GM23338 (cell line): ENCODE measurements at regions not wholly inside any gene's neighbourhood (a gene's known extent, or its start where the extent isn't known, plus 50 kb on each side); places are given as distances from the start of the nearest gene placed in this dataset.

Experiments used
- CREB1 ChIP-seq: fragments of 250-450 bp; sonication (Bioruptor Pico); IDR thresholded peaks from 2 replicates; pipeline ENCODE4 v1.5.0; 2020; ENCODE audit warnings: low read depth, mild to moderate bottlenecking, moderate library complexity
- ETS1 ChIP-seq: IDR thresholded peaks from 2 replicates; pipeline ENCODE4 v1.6.1; 2016; ENCODE audit warnings: antibody characterized with exemption
- EZH2 ChIP-seq: fragments of 200-600 bp; sonication (generic); IDR thresholded peaks from one replicate; pipeline ENCODE4 v1.8.0; 2017; ENCODE audit warnings: antibody characterized with exemption, mild to moderate bottlenecking, low read depth; ENCODE audit not compliant: unreplicated experiment
- EZH2phosphoT487 ChIP-seq: fragments of 200-600 bp; sonication (generic); IDR thresholded peaks from one replicate; pipeline ENCODE4 v1.8.1; 2018; ENCODE audit warnings: antibody characterized with exemption; ENCODE audit not compliant: unreplicated experiment
- JUNB ChIP-seq: IDR thresholded peaks from one replicate; pipeline ENCODE4 v1.6.1; 2016; ENCODE audit warnings: antibody characterized with exemption; ENCODE audit not compliant: unreplicated experiment
- NANOG ChIP-seq: IDR thresholded peaks from 2 replicates; pipeline ENCODE4 v1.6.1; 2016; ENCODE audit warnings: antibody characterized with exemption, borderline replicate concordance
- POLR2AphosphoS5 ChIP-seq: IDR thresholded peaks from 2 replicates; pipeline ENCODE4 v1.6.1; 2016; ENCODE audit warnings: antibody characterized with exemption, low read depth
- ZNF114 ChIP-seq: fragments of 250-450 bp; sonication (Bioruptor Pico); IDR thresholded peaks from 2 replicates; pipeline ENCODE4 v1.5.0; 2020; ENCODE audit warnings: mild to moderate bottlenecking, moderate library complexity
- ZNF331 ChIP-seq: fragments of 250-450 bp; sonication (Bioruptor Pico); IDR thresholded peaks from 2 replicates; pipeline ENCODE4 v1.5.0; 2020; ENCODE audit warnings: low read depth, mild to moderate bottlenecking, moderate library complexity
- TF ChIP-seq, protein P1 (sequence below), 2 experiments: fragments of 200-600 bp in 1 of 2; sonication (generic) in 1 of 2; conservative IDR thresholded peaks; 2 replicates each; pipeline versions ENCODE4 v1.5.1 to v1.6.1; 2016 to 2017; ENCODE audit warnings: antibody characterized with exemption in 2 of 2, low read depth in 2 of 2, mild to moderate bottlenecking in 2 of 2, moderate library complexity in 1 of 2
- TF ChIP-seq, protein P2 (sequence below): IDR thresholded peaks from one replicate; pipeline ENCODE4 v1.6.1; 2018; ENCODE audit warnings: antibody characterized with exemption; ENCODE audit not compliant: unreplicated experiment

DNA sequence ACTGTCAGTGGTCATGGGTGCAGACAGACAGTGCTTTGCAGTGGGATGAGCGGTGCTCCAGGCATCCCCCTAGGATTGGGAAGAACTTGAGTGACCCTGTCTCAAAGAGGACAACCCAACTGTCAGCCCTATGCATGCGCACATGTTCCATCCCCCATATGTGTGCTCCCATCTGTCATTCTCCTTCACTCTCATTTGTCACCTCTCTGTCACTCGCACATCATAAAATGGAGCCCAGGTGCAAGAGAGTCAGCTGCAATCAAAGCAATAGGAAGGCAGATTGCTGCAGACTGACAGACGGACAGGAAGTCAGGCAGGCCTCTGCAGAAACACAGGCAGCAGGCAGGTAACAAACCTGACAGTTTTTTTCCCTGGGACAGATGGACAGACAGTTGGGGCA lies 101.8 kb upstream of the CCL1 start:
- TF ChIP-seq, protein P1, sequence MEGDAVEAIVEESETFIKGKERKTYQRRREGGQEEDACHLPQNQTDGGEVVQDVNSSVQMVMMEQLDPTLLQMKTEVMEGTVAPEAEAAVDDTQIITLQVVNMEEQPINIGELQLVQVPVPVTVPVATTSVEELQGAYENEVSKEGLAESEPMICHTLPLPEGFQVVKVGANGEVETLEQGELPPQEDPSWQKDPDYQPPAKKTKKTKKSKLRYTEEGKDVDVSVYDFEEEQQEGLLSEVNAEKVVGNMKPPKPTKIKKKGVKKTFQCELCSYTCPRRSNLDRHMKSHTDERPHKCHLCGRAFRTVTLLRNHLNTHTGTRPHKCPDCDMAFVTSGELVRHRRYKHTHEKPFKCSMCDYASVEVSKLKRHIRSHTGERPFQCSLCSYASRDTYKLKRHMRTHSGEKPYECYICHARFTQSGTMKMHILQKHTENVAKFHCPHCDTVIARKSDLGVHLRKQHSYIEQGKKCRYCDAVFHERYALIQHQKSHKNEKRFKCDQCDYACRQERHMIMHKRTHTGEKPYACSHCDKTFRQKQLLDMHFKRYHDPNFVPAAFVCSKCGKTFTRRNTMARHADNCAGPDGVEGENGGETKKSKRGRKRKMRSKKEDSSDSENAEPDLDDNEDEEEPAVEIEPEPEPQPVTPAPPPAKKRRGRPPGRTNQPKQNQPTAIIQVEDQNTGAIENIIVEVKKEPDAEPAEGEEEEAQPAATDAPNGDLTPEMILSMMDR (conservative IDR thresholded peaks at IDR 0.05; ENCODE audit: low read depth in 2 of 2): no peak
- TF ChIP-seq CREB1 (CRISPR knock-in tag) (no peak), ZNF114 (CRISPR knock-in tag) (no peak), ZNF331 (CRISPR knock-in tag) (no peak), EZH2 (no peak), EZH2phosphoT487 (no peak), POLR2AphosphoS5 (no peak), JUNB (no peak), ETS1 (no peak), NANOG (no peak)
- TF ChIP-seq, protein P2, sequence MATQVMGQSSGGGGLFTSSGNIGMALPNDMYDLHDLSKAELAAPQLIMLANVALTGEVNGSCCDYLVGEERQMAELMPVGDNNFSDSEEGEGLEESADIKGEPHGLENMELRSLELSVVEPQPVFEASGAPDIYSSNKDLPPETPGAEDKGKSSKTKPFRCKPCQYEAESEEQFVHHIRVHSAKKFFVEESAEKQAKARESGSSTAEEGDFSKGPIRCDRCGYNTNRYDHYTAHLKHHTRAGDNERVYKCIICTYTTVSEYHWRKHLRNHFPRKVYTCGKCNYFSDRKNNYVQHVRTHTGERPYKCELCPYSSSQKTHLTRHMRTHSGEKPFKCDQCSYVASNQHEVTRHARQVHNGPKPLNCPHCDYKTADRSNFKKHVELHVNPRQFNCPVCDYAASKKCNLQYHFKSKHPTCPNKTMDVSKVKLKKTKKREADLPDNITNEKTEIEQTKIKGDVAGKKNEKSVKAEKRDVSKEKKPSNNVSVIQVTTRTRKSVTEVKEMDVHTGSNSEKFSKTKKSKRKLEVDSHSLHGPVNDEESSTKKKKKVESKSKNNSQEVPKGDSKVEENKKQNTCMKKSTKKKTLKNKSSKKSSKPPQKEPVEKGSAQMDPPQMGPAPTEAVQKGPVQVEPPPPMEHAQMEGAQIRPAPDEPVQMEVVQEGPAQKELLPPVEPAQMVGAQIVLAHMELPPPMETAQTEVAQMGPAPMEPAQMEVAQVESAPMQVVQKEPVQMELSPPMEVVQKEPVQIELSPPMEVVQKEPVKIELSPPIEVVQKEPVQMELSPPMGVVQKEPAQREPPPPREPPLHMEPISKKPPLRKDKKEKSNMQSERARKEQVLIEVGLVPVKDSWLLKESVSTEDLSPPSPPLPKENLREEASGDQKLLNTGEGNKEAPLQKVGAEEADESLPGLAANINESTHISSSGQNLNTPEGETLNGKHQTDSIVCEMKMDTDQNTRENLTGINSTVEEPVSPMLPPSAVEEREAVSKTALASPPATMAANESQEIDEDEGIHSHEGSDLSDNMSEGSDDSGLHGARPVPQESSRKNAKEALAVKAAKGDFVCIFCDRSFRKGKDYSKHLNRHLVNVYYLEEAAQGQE: no peak
